ENCODE measurements at regions not wholly inside any gene's neighbourhood (a gene's known extent, or its start where the extent isn't known, plus 50 kb on each side); places are given as distances from the start of the nearest gene placed in this dataset.

DNA sequence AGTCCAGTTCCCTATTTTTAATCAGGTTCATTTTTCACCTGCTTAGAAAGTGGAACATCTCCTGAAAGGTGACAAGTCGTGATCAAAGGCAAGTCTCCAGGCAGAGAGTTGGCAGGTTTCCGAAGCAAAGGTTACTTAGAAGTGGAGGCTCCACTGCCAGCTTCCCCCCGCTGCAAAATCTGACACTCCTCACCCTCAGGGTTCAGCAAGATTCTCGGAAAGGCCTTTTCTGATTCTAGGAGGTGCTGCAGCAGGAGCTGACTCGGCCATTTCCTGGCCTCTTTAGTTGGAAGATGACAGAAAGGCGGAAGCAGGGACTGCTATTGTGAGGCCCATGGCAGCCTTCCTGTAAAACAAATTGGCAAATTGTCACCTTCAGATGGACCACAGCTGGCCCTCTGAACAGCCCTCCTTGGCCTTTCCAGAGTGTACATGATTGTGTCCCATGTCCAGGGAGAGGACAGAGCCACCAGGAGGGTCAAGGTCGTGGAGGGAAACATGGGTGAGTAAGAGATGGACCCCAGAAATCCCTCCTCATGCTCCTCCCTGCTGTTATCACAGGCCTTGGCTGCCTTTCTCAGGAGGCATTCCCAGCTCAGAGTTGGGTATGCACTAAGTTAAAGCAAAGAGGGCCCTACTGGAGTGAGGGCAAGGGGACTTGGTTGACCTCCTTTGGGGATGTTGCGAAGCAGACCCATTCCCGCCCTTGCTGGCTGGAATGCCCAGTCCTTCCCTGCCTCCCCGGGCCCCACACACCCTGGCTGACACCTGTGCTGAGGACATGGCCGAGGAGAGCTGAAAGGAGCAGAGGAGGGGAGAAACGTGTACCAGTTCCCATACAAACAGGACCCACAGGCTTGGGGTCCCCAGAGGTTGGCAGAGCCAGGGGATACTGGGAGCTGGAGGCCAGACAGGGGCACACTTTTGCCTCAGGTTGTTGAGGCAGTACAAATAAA lies 115.5 kb upstream of the IRF2BP2 start:
- Histone ChIP-seq H3K4me3 (ENCODE audit: severe bottlenecking) (no peak overlapping the region), H3K27ac (ENCODE audit: poor library complexity, severe bottlenecking) (peak overlapping the region; percentile 96)
- no peak for DNase-seq (ENCODE audit: low spot score)

DNA sequence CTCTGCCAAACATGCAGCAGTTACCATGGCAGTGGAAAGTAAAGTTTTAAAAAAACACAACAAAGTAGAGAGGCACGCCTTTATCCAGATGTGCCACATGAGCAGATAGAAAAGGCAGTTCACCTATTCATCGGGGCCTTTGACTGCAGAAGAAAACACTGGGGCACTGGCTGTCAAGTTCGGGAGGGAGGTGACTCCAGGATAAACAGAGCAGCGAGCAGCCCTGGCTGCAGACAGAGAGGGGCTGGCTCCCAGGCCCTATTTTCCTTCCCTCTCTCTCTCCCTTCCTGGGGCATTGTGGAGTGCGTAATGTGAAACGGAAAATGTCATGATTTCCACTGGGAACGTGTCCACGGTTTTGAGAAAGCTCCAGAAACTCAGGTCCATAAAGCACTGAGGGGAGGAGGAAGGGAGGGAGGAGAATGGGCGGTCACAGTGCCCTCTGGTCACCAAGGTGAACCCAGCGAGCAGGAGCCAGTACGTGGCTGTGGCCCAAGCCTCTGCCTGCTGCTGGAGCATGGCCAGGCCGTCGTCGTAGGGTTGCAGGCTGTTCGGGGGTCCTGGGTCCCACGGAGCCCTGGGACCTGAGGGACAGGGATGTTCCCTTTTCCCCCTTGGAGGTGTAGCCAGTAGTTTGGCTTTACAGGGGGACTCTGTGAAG lies 114.7 kb upstream of the IRF2BP2 start:
- Histone ChIP-seq H3K9me3 (ENCODE audit: severe bottlenecking) (no peaks in the 10 kb centered on the region), H3K27ac (ENCODE audit: poor library complexity, severe bottlenecking) (peak overlapping the region; percentile 96), H3K4me1 (ENCODE audit: insufficient read depth, poor library complexity, severe bottlenecking) (peaks cover 54% of the 10 kb centered on the region), H3K36me3 (ENCODE audit: low read depth) (no peaks in the 10 kb centered on the region), H3K4me3 (ENCODE audit: severe bottlenecking) (no peak overlapping the region), H3K27me3 (ENCODE audit: insufficient read depth, poor library complexity, severe bottlenecking) (no peaks in the 10 kb centered on the region)
- DNase-seq (ENCODE audit: low spot score) (no peak), ATAC-seq (ENCODE audit: low read depth) (peak; percentile 38; the same call in 2 of the 3 replicates)
- TF ChIP-seq, protein P1, sequence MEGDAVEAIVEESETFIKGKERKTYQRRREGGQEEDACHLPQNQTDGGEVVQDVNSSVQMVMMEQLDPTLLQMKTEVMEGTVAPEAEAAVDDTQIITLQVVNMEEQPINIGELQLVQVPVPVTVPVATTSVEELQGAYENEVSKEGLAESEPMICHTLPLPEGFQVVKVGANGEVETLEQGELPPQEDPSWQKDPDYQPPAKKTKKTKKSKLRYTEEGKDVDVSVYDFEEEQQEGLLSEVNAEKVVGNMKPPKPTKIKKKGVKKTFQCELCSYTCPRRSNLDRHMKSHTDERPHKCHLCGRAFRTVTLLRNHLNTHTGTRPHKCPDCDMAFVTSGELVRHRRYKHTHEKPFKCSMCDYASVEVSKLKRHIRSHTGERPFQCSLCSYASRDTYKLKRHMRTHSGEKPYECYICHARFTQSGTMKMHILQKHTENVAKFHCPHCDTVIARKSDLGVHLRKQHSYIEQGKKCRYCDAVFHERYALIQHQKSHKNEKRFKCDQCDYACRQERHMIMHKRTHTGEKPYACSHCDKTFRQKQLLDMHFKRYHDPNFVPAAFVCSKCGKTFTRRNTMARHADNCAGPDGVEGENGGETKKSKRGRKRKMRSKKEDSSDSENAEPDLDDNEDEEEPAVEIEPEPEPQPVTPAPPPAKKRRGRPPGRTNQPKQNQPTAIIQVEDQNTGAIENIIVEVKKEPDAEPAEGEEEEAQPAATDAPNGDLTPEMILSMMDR (IDR thresholded peaks at IDR 0.05; ENCODE audit: poor library complexity, severe bottlenecking): no peak

More for the DNA sequence above, 115.5 kb upstream of the IRF2BP2 start:
- peaks cover 54% of the 10 kb centered on the region for H3K4me1 ChIP-seq (ENCODE audit: insufficient read depth, poor library complexity, severe bottlenecking)
- H3K27me3 ChIP-seq (ENCODE audit: insufficient read depth, poor library complexity, severe bottlenecking): no peaks in the 10 kb centered on the region
- H3K9me3 ChIP-seq (ENCODE audit: severe bottlenecking): no peaks in the 10 kb centered on the region
- TF ChIP-seq, protein P1 (IDR thresholded peaks at IDR 0.05; ENCODE audit: poor library complexity, severe bottlenecking): no peak
- H3K36me3 ChIP-seq (ENCODE audit: low read depth): no peaks in the 10 kb centered on the region
- ATAC-seq (ENCODE audit: low read depth): no peak

DNA sequence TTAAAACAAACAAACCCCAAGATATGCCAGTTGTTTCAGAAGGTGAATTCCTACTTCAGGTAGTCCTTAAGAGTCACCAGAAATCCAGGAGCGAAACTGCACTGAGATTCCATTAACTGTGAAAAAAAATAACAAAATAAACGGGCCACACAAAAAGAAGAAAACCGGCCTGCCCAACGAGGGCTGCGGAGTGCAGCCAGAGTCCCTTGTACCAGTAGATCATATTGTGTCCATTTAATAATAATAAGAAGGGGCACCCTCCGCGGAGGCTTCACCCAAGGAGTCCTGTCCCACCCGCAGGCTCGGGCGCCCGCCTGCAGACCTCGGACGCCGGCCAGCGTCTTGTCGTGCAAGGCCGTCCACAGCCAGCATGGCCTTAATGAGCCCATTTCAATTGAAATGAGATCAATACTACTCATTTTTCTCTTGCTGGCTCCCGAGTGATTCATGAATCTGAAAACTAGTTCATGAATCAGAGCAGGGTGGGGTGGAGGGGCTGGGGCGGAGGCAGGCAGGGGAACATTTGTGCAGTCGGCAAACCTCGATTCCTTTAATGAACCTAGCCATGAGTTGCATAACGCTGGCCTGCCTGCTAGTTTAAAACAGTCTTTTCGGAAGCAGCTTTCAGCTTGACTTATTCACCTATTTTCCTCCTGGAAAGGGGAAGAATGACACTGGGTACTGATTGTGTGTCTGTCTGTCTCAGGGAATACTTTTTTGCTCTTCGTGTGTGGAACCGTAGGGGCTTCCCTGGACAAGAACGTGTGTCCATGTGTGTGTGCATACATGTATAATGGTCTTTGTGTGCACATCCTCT lies 113.1 kb upstream of the IRF2BP2 start:
- H3K27ac ChIP-seq (ENCODE audit: poor library complexity, severe bottlenecking): peak overlapping the region; percentile 96
- TF ChIP-seq, protein P1 (IDR thresholded peaks at IDR 0.05; ENCODE audit: poor library complexity, severe bottlenecking): no peak
- DNase-seq (ENCODE audit: low spot score) (peak; percentile 81), ATAC-seq (ENCODE audit: low read depth) (peak; percentile 60)
- H3K4me1 ChIP-seq (ENCODE audit: insufficient read depth, poor library complexity, severe bottlenecking): peaks cover 54% of the 10 kb centered on the region
- H3K36me3 ChIP-seq (ENCODE audit: low read depth): no peaks in the 10 kb centered on the region
- no peaks in the 10 kb centered on the region for H3K9me3 ChIP-seq (ENCODE audit: severe bottlenecking)
- no peak overlapping the region for H3K4me3 ChIP-seq (ENCODE audit: severe bottlenecking)
- H3K27me3 ChIP-seq (ENCODE audit: insufficient read depth, poor library complexity, severe bottlenecking): no peaks in the 10 kb centered on the region

DNA sequence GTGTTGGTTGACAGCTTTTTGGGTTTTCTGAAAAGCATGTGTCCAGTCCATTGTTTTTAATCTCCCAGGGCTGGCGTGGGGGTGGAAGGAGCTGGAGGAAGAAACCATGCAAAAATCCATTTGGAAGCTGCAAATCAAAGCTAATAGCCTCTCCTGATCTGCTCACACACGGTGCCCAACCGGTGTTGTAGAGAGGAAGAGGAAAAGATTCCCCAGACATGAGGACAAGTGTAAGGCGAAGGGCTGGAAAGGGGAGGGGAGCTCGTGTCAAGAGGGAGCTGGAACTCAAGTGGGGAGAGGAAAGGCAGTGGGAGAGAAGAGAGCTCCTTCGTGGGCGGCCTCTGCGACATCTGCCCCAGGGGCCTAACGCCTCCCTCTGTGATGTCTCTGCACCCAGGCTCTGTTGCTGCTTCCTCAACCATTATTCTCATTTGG lies 112.3 kb upstream of the IRF2BP2 start:
- Histone ChIP-seq H3K4me3 (ENCODE audit: severe bottlenecking) (no peak overlapping the region), H3K36me3 (ENCODE audit: low read depth) (no peaks in the 10 kb centered on the region), H3K27me3 (ENCODE audit: insufficient read depth, poor library complexity, severe bottlenecking) (no peaks in the 10 kb centered on the region), H3K4me1 (ENCODE audit: insufficient read depth, poor library complexity, severe bottlenecking) (peaks cover 50% of the 10 kb centered on the region), H3K27ac (ENCODE audit: poor library complexity, severe bottlenecking) (peak overlapping the region; percentile 96), H3K9me3 (ENCODE audit: severe bottlenecking) (no peaks in the 10 kb centered on the region)
- DNase-seq (ENCODE audit: low spot score) (no peak), ATAC-seq (ENCODE audit: low read depth) (no peak)
- TF ChIP-seq, protein P1 (IDR thresholded peaks at IDR 0.05; ENCODE audit: poor library complexity, severe bottlenecking): no peak
